ENCODE measurements at regions not wholly inside any gene's neighbourhood (a gene's known extent, or its start where the extent isn't known, plus 50 kb on each side); places are given as distances from the start of the nearest gene placed in this dataset.
"Not testable (repeated sequence)": the region's sequence is repeated elsewhere in the genome, so short reads cannot be mapped to it uniquely, and the experiment has no call there.

- no peak overlapping the region for H3K27ac ChIP-seq (ENCODE audit: low read length)
- H3K9me3 ChIP-seq (ENCODE audit: control insufficient read depth, insufficient read depth, low read length) = no peaks in the 10 kb centered on the region
- no peak overlapping the region for H3K4me3 ChIP-seq (ENCODE audit: low read length)
- no peaks in the 10 kb centered on the region for H3K36me3 ChIP-seq (ENCODE audit: control insufficient read depth, insufficient read depth, low read length)
- WGBS (ENCODE audit: insufficient coverage, insufficient read length) = no CpG with 5 or more reads among the region's 3 CpGs
- no peaks in the 10 kb centered on the region for H3K4me1 ChIP-seq (ENCODE audit: control insufficient read depth, insufficient read depth, low read length)
- no peaks in the 10 kb centered on the region for H3K27me3 ChIP-seq (ENCODE audit: control insufficient read depth, insufficient read depth, low read length)
- DNase-seq (ENCODE audit: low read depth, low spot score) = no peak
These were observed 139.2 kb downstream of the SHOX start for GRCh38 chrX:769796-770195.

- no peaks in the 10 kb centered on the region for H3K9me3 ChIP-seq (ENCODE audit: control insufficient read depth, insufficient read depth, low read length)
- H3K27ac ChIP-seq (ENCODE audit: low read length) = no peak overlapping the region
- no peaks in the 10 kb centered on the region for H3K27me3 ChIP-seq (ENCODE audit: control insufficient read depth, insufficient read depth, low read length)
- no peak for DNase-seq (ENCODE audit: low read depth, low spot score)
- H3K4me3 ChIP-seq (ENCODE audit: low read length) = no peak overlapping the region
- no peaks in the 10 kb centered on the region for H3K36me3 ChIP-seq (ENCODE audit: control insufficient read depth, insufficient read depth, low read length)
- no peaks in the 10 kb centered on the region for H3K4me1 ChIP-seq (ENCODE audit: control insufficient read depth, insufficient read depth, low read length)
- WGBS (ENCODE audit: insufficient coverage, insufficient read length) = no CpG with 5 or more reads among the region's 7 CpGs
These were observed 138.0 kb downstream of the SHOX start for GRCh38 chrX:768596-768995.

- no peaks in the 10 kb centered on the region for H3K27me3 ChIP-seq (ENCODE audit: control insufficient read depth, insufficient read depth, low read length)
- no CpG with 5 or more reads among the region's 6 CpGs for WGBS (ENCODE audit: insufficient coverage, insufficient read length)
- no peak for DNase-seq (ENCODE audit: low read depth, low spot score)
- no peak overlapping the region for H3K4me3 ChIP-seq (ENCODE audit: low read length)
- H3K4me1 ChIP-seq (ENCODE audit: control insufficient read depth, insufficient read depth, low read length) = no peaks in the 10 kb centered on the region
- H3K27ac ChIP-seq (ENCODE audit: low read length) = no peak overlapping the region
- H3K36me3 ChIP-seq (ENCODE audit: control insufficient read depth, insufficient read depth, low read length) = no peaks in the 10 kb centered on the region
- no peaks in the 10 kb centered on the region for H3K9me3 ChIP-seq (ENCODE audit: control insufficient read depth, insufficient read depth, low read length)
These were observed 128.3 kb downstream of the SHOX start for GRCh38 chrX:758917-759316.

GRCh38 chrX:750812-751211, 120.2 kb downstream of the SHOX start:
- Histone ChIP-seq H3K4me3 (ENCODE audit: low read length) (no peak overlapping the region), H3K9me3 (ENCODE audit: control insufficient read depth, insufficient read depth, low read length) (no peaks in the 10 kb centered on the region), H3K4me1 (ENCODE audit: control insufficient read depth, insufficient read depth, low read length) (no peaks in the 10 kb centered on the region), H3K27ac (ENCODE audit: low read length) (no peak overlapping the region), H3K27me3 (ENCODE audit: control insufficient read depth, insufficient read depth, low read length) (no peaks in the 10 kb centered on the region), H3K36me3 (ENCODE audit: control insufficient read depth, insufficient read depth, low read length) (no peaks in the 10 kb centered on the region)
- DNase-seq (ENCODE audit: low read depth, low spot score) = no peak
- no CpG with 5 or more reads among the region's 9 CpGs for WGBS (ENCODE audit: insufficient coverage, insufficient read length)

GRCh38 chrX:750263-750662, 119.7 kb downstream of the SHOX start:
- no peak for DNase-seq (ENCODE audit: low read depth, low spot score)
- no CpG with 5 or more reads among the region's 5 CpGs for WGBS (ENCODE audit: insufficient coverage, insufficient read length)

GRCh38 chrX:747176-747575, 116.6 kb downstream of the SHOX start:
- no CpG with 5 or more reads among the region's 2 CpGs for WGBS (ENCODE audit: insufficient coverage, insufficient read length)
- DNase-seq (ENCODE audit: low read depth, low spot score) = no peak
- no peaks in the 10 kb centered on the region for H3K4me1 ChIP-seq (ENCODE audit: control insufficient read depth, insufficient read depth, low read length)
- H3K9me3 ChIP-seq (ENCODE audit: control insufficient read depth, insufficient read depth, low read length) = no peaks in the 10 kb centered on the region
- H3K36me3 ChIP-seq (ENCODE audit: control insufficient read depth, insufficient read depth, low read length) = no peaks in the 10 kb centered on the region
- H3K27me3 ChIP-seq (ENCODE audit: control insufficient read depth, insufficient read depth, low read length) = no peaks in the 10 kb centered on the region
- no peak overlapping the region for H3K4me3 ChIP-seq (ENCODE audit: low read length)
- no peak overlapping the region for H3K27ac ChIP-seq (ENCODE audit: low read length)

More at GRCh38 chrX:750263-750662, 119.7 kb downstream of the SHOX start:
- no peaks in the 10 kb centered on the region for H3K4me1 ChIP-seq (ENCODE audit: control insufficient read depth, insufficient read depth, low read length)
- H3K27me3 ChIP-seq (ENCODE audit: control insufficient read depth, insufficient read depth, low read length) = no peaks in the 10 kb centered on the region
- no peak overlapping the region for H3K4me3 ChIP-seq (ENCODE audit: low read length)
- no peak overlapping the region for H3K27ac ChIP-seq (ENCODE audit: low read length)
- no peaks in the 10 kb centered on the region for H3K9me3 ChIP-seq (ENCODE audit: control insufficient read depth, insufficient read depth, low read length)
- H3K36me3 ChIP-seq (ENCODE audit: control insufficient read depth, insufficient read depth, low read length) = no peaks in the 10 kb centered on the region

- DNase-seq (ENCODE audit: low read depth, low spot score) = no peak
- H3K27me3 ChIP-seq (ENCODE audit: control insufficient read depth, insufficient read depth, low read length) = no peaks in the 10 kb centered on the region
- H3K36me3 ChIP-seq (ENCODE audit: control insufficient read depth, insufficient read depth, low read length) = no peaks in the 10 kb centered on the region
- no peak overlapping the region for H3K27ac ChIP-seq (ENCODE audit: low read length)
- no CpG with 5 or more reads among the region's 10 CpGs for WGBS (ENCODE audit: insufficient coverage, insufficient read length)
- no peak overlapping the region for H3K4me3 ChIP-seq (ENCODE audit: low read length)
- no peaks in the 10 kb centered on the region for H3K4me1 ChIP-seq (ENCODE audit: control insufficient read depth, insufficient read depth, low read length)
- no peaks in the 10 kb centered on the region for H3K9me3 ChIP-seq (ENCODE audit: control insufficient read depth, insufficient read depth, low read length)
These were observed 109.0 kb downstream of the SHOX start for GRCh38 chrX:739611-740010.

GRCh38 chrX:737021-737420, 106.4 kb downstream of the SHOX start:
- not testable (repeated sequence) for H3K27ac ChIP-seq (ENCODE audit: low read length); H3K4me3 ChIP-seq (ENCODE audit: low read length); H3K4me1 ChIP-seq (ENCODE audit: control insufficient read depth, insufficient read depth, low read length); DNase-seq (ENCODE audit: low read depth, low spot score); H3K9me3 ChIP-seq (ENCODE audit: control insufficient read depth, insufficient read depth, low read length); H3K27me3 ChIP-seq (ENCODE audit: control insufficient read depth, insufficient read depth, low read length); H3K36me3 ChIP-seq (ENCODE audit: control insufficient read depth, insufficient read depth, low read length)
- no CpG with 5 or more reads among the region's 3 CpGs for WGBS (ENCODE audit: insufficient coverage, insufficient read length)

GRCh38 chrX:734362-734761, 103.8 kb downstream of the SHOX start:
- H3K9me3 ChIP-seq (ENCODE audit: control insufficient read depth, insufficient read depth, low read length) = no peaks in the 10 kb centered on the region
- no CpG with 5 or more reads among the region's 17 CpGs for WGBS (ENCODE audit: insufficient coverage, insufficient read length)
- no peak overlapping the region for H3K4me3 ChIP-seq (ENCODE audit: low read length)
- no peaks in the 10 kb centered on the region for H3K27me3 ChIP-seq (ENCODE audit: control insufficient read depth, insufficient read depth, low read length)
- H3K36me3 ChIP-seq (ENCODE audit: control insufficient read depth, insufficient read depth, low read length) = no peaks in the 10 kb centered on the region
- no peak overlapping the region for H3K27ac ChIP-seq (ENCODE audit: low read length)
- no peaks in the 10 kb centered on the region for H3K4me1 ChIP-seq (ENCODE audit: control insufficient read depth, insufficient read depth, low read length)
- DNase-seq (ENCODE audit: low read depth, low spot score) = no peak

- no peak overlapping the region for H3K27ac ChIP-seq (ENCODE audit: low read length)
- WGBS (ENCODE audit: insufficient coverage, insufficient read length) = no CpG with 5 or more reads among the region's 9 CpGs
- H3K27me3 ChIP-seq (ENCODE audit: control insufficient read depth, insufficient read depth, low read length) = no peaks in the 10 kb centered on the region
- H3K4me3 ChIP-seq (ENCODE audit: low read length) = no peak overlapping the region
- DNase-seq (ENCODE audit: low read depth, low spot score) = no peak
- no peaks in the 10 kb centered on the region for H3K9me3 ChIP-seq (ENCODE audit: control insufficient read depth, insufficient read depth, low read length)
- no peaks in the 10 kb centered on the region for H3K36me3 ChIP-seq (ENCODE audit: control insufficient read depth, insufficient read depth, low read length)
- H3K4me1 ChIP-seq (ENCODE audit: control insufficient read depth, insufficient read depth, low read length) = no peaks in the 10 kb centered on the region
These were observed 103.4 kb downstream of the SHOX start for GRCh38 chrX:733961-734360.

- Histone ChIP-seq H3K27me3 (ENCODE audit: control insufficient read depth, insufficient read depth, low read length) (no peaks in the 10 kb centered on the region), H3K36me3 (ENCODE audit: control insufficient read depth, insufficient read depth, low read length) (no peaks in the 10 kb centered on the region), H3K9me3 (ENCODE audit: control insufficient read depth, insufficient read depth, low read length) (no peaks in the 10 kb centered on the region), H3K4me1 (ENCODE audit: control insufficient read depth, insufficient read depth, low read length) (no peaks in the 10 kb centered on the region), H3K27ac (ENCODE audit: low read length) (no peak overlapping the region), H3K4me3 (ENCODE audit: low read length) (no peak overlapping the region)
- DNase-seq (ENCODE audit: low read depth, low spot score) = no peak
- no CpG with 5 or more reads among the region's 21 CpGs for WGBS (ENCODE audit: insufficient coverage, insufficient read length)
These were observed 99.2 kb downstream of the SHOX start for GRCh38 chrX:729583-730409.
